ENCODE measurements at regions not wholly inside any gene's neighbourhood (a gene's known extent, or its start where the extent isn't known, plus 50 kb on each side); places are given as distances from the start of the nearest gene placed in this dataset.

GRCh38 chr2:209076151-209076550, 347.7 kb upstream of the MAP2 start:
- H3K27ac ChIP-seq (ENCODE audit: low read depth in 2 of 2, low read length in 1 of 2): no peak overlapping the region
- no peaks in the 10 kb centered on the region for H4K20me1 ChIP-seq (ENCODE audit: insufficient read depth)
- no peaks in the 10 kb centered on the region for H3F3A ChIP-seq (replicated peaks; ENCODE audit: insufficient read depth)
- ChIA-PET CTCF (no interaction called here), POLR2A (no interaction called here)
- no peaks in the 10 kb centered on the region for H3K9me2 ChIP-seq
- WGBS (ENCODE audit: low lambda C conversion rate): 0% methylated on average over 1 of the region's 1 CpG
- no peak for DNase-seq
- H3K27me3 ChIP-seq (ENCODE audit: insufficient read depth): no peaks in the 10 kb centered on the region
- no peaks in the 10 kb centered on the region for H3K9me3 ChIP-seq
- H3K4me2 ChIP-seq: no peak overlapping the region
- H3K4me3 ChIP-seq (ENCODE audit: low read depth in 2 of 2, low read length in 1 of 2): no peak overlapping the region
- no peaks in the 10 kb centered on the region for H3K79me2 ChIP-seq (ENCODE audit: insufficient read depth)
- TF ChIP-seq ZBTB33 (IDR thresholded peaks at IDR 0.05; ENCODE audit: borderline replicate concordance, low read depth): no peak
- TF ChIP-seq NRF1 (IDR thresholded peaks at IDR 0.05; ENCODE audit: low read depth, low read length): no peak
- TF ChIP-seq NFIC (IDR thresholded peaks at IDR 0.05; ENCODE audit: borderline replicate concordance): no peak
- H3K36me3 ChIP-seq (replicated peaks in 1 of 2; ENCODE audit: control insufficient read depth in 1 of 2, insufficient read depth in 2 of 2, low read length in 1 of 2): no peaks in the 10 kb centered on the region
- H2AFZ ChIP-seq (ENCODE audit: low read depth): no peak overlapping the region
- H3K9ac ChIP-seq: no peak overlapping the region
- no peaks in the 10 kb centered on the region for H3K4me1 ChIP-seq (ENCODE audit: control insufficient read depth in 1 of 2, insufficient read depth in 2 of 2, low read depth in 1 of 2, low read length in 1 of 2)

GRCh38 chr2:209086761-209087160, 337.1 kb upstream of the MAP2 start:
- CTCF ChIA-PET: no interaction called here
- no peaks in the 10 kb centered on the region for H3K36me3 ChIP-seq (replicated peaks in 1 of 2; ENCODE audit: control insufficient read depth in 1 of 2, insufficient read depth in 2 of 2, low read length in 1 of 2)
- POLR2A ChIA-PET: no interaction called here

More at GRCh38 chr2:209086761-209087160, 337.1 kb upstream of the MAP2 start:
- WGBS (ENCODE audit: low lambda C conversion rate): 52% methylated on average over 3 of the region's 3 CpGs
- Histone ChIP-seq H3F3A (replicated peaks; ENCODE audit: insufficient read depth) (no peaks in the 10 kb centered on the region), H2AFZ (ENCODE audit: low read depth) (no peak overlapping the region), H3K9me3 (no peaks in the 10 kb centered on the region), H3K9me2 (no peaks in the 10 kb centered on the region), H3K4me1 (ENCODE audit: control insufficient read depth in 1 of 2, insufficient read depth in 2 of 2, low read depth in 1 of 2, low read length in 1 of 2) (no peaks in the 10 kb centered on the region), H3K79me2 (ENCODE audit: insufficient read depth) (no peaks in the 10 kb centered on the region), H3K27ac (ENCODE audit: low read depth in 2 of 2, low read length in 1 of 2) (no peak overlapping the region), H3K4me2 (no peak overlapping the region), H3K4me3 (ENCODE audit: low read depth in 2 of 2, low read length in 1 of 2) (no peak overlapping the region), H4K20me1 (ENCODE audit: insufficient read depth) (no peaks in the 10 kb centered on the region), H3K27me3 (ENCODE audit: insufficient read depth) (no peaks in the 10 kb centered on the region), H3K9ac (no peak overlapping the region)
- no peak for DNase-seq
- TF ChIP-seq REST (IDR thresholded peaks at IDR 0.05; ENCODE audit: low read depth, low read length) (no peak), SMC3 (IDR thresholded peaks at IDR 0.05; ENCODE audit: low read depth, low read length) (no peak)

Measured in SK-N-SH (cell line).